GM23338 (cell line): ENCODE measurements at regions not wholly inside any gene's neighbourhood (a gene's known extent, or its start where the extent isn't known, plus 50 kb on each side); places are given as distances from the start of the nearest gene placed in this dataset.

Experiments used
- ATAC-seq: fragments of 200-7000 bp; cut with Tn5 transposase; 3 replicates; pipeline ENCODE4 v1.9.1; 2020
- DNase-seq: peaks from one replicate; pipeline ENCODE4 v3.0.0-alpha.2; 2015; ENCODE audit warnings: low spot score
- H2AFZ ChIP-seq: fragments of 200-600 bp; sonication (generic); 2 replicates; pipeline ENCODE4 v1.8.0; 2016; ENCODE audit warnings: antibody characterized with exemption, mild to moderate bottlenecking, moderate library complexity
- H3F3A ChIP-seq: fragments of 200-600 bp; sonication (generic); replicated peaks from 2 replicates; pipeline ENCODE4 v1.8.0; 2017; ENCODE audit warnings: antibody characterized with exemption, mixed run types, low read depth
- H3K27ac ChIP-seq: fragments of 200-600 bp; sonication (generic); 2 replicates; pipeline ENCODE4 v1.6.1; 2016; ENCODE audit warnings: low read depth
- H3K27me3 ChIP-seq: fragments of 200-600 bp; sonication (generic); 2 replicates; pipeline ENCODE4 v1.8.0; 2016; ENCODE audit warnings: mild to moderate bottlenecking, mixed run types, moderate library complexity; ENCODE audit not compliant: insufficient read depth
- H3K36me3 ChIP-seq: fragments of 200-600 bp; sonication (generic); 2 replicates; pipeline ENCODE4 v1.8.0; 2016; ENCODE audit warnings: mild to moderate bottlenecking; ENCODE audit not compliant: insufficient read depth
- H3K4me1 ChIP-seq: fragments of 200-600 bp; sonication (generic); 2 replicates; pipeline ENCODE4 v1.8.0; 2016; ENCODE audit warnings: mild to moderate bottlenecking, moderate library complexity; ENCODE audit not compliant: insufficient read depth
- H3K4me2 ChIP-seq: fragments of 200-600 bp; sonication (generic); 2 replicates; pipeline ENCODE4 v1.7.1; 2017; ENCODE audit warnings: mixed run types
- H3K4me3 ChIP-seq: fragments of 200-600 bp; sonication (generic); 2 replicates; pipeline ENCODE4 v1.6.1; 2016; ENCODE audit warnings: mixed run types
- H3K79me2 ChIP-seq: fragments of 200-600 bp; sonication (generic); replicated peaks from 2 replicates; pipeline ENCODE4 v1.8.0; 2017; ENCODE audit warnings: mild to moderate bottlenecking; ENCODE audit not compliant: insufficient read depth
- H3K9me2 ChIP-seq: fragments of 200-600 bp; sonication (generic); 2 replicates; pipeline ENCODE4 v1.8.0; 2017; ENCODE audit not compliant: insufficient read depth
- H4K20me1 ChIP-seq: fragments of 200-600 bp; sonication (generic); replicated peaks from 2 replicates; pipeline ENCODE4 v1.8.0; 2017; ENCODE audit warnings: mild to moderate bottlenecking; ENCODE audit not compliant: insufficient read depth
- H3K27ac Mint-ChIP-seq: 2 replicates; pipeline ENCODE4 v1.8.0; 2020; ENCODE audit warnings: inconsistent platforms, mild to moderate bottlenecking, moderate library complexity, mixed read lengths
- H3K27me3 Mint-ChIP-seq: 3 replicates; pipeline ENCODE4 v1.8.0; 2022; ENCODE audit warnings: low read depth, mild to moderate bottlenecking, moderate library complexity, mixed read lengths, inconsistent platforms; ENCODE audit not compliant: insufficient read depth, poor library complexity
- H3K36me3 Mint-ChIP-seq: 3 replicates; pipeline ENCODE4 v1.8.0; 2021; ENCODE audit warnings: low read depth, mild to moderate bottlenecking, inconsistent platforms, moderate library complexity, mixed read lengths
- H3K4me1 Mint-ChIP-seq: 3 replicates; pipeline ENCODE4 v1.8.0; 2020; ENCODE audit warnings: mild to moderate bottlenecking, inconsistent platforms, mixed read lengths
- H3K4me3 Mint-ChIP-seq: 3 replicates; pipeline ENCODE4 v1.8.0; 2021; ENCODE audit warnings: moderate library complexity, mild to moderate bottlenecking, inconsistent platforms, mixed read lengths
- H3K9me3 Mint-ChIP-seq: 3 replicates; pipeline ENCODE4 v1.8.0; 2020; ENCODE audit warnings: moderate library complexity, mild to moderate bottlenecking, inconsistent platforms, mixed read lengths
- CREB1 ChIP-seq: fragments of 250-450 bp; sonication (Bioruptor Pico); IDR thresholded peaks from 2 replicates; pipeline ENCODE4 v1.5.0; 2020; ENCODE audit warnings: low read depth, mild to moderate bottlenecking, moderate library complexity
- EZH2 ChIP-seq: fragments of 200-600 bp; sonication (generic); IDR thresholded peaks from one replicate; pipeline ENCODE4 v1.8.0; 2017; ENCODE audit warnings: antibody characterized with exemption, mild to moderate bottlenecking, low read depth; ENCODE audit not compliant: unreplicated experiment
- JUNB ChIP-seq: IDR thresholded peaks from one replicate; pipeline ENCODE4 v1.6.1; 2016; ENCODE audit warnings: antibody characterized with exemption; ENCODE audit not compliant: unreplicated experiment
- NANOG ChIP-seq: IDR thresholded peaks from 2 replicates; pipeline ENCODE4 v1.6.1; 2016; ENCODE audit warnings: antibody characterized with exemption, borderline replicate concordance
- POLR2AphosphoS5 ChIP-seq: IDR thresholded peaks from 2 replicates; pipeline ENCODE4 v1.6.1; 2016; ENCODE audit warnings: antibody characterized with exemption, low read depth
- STAT1 ChIP-seq: IDR thresholded peaks from one replicate; pipeline ENCODE4 v1.6.1; 2016; ENCODE audit warnings: antibody characterized with exemption; ENCODE audit not compliant: unreplicated experiment
- ZNF114 ChIP-seq: fragments of 250-450 bp; sonication (Bioruptor Pico); IDR thresholded peaks from 2 replicates; pipeline ENCODE4 v1.5.0; 2020; ENCODE audit warnings: mild to moderate bottlenecking, moderate library complexity
- TF ChIP-seq, protein P1 (sequence below): IDR thresholded peaks from 2 replicates; pipeline ENCODE4 v1.6.1; 2016; ENCODE audit warnings: antibody characterized with exemption
- TF ChIP-seq, protein P2 (sequence below): fragments of 250-450 bp; sonication (Bioruptor Pico); IDR thresholded peaks from 2 replicates; pipeline ENCODE4 v1.5.0; 2020; ENCODE audit warnings: mild to moderate bottlenecking, moderate library complexity
- TF ChIP-seq, protein P3 (sequence below): IDR thresholded peaks from one replicate; pipeline ENCODE4 v1.6.1; 2018; ENCODE audit warnings: antibody characterized with exemption; ENCODE audit not compliant: unreplicated experiment
- TF ChIP-seq, protein P4 (sequence below), 2 experiments: fragments of 200-600 bp in 1 of 2; sonication (generic) in 1 of 2; conservative IDR thresholded peaks; 2 replicates each; pipeline versions ENCODE4 v1.5.1 to v1.6.1; 2016 to 2017; ENCODE audit warnings: antibody characterized with exemption in 2 of 2, low read depth in 2 of 2, mild to moderate bottlenecking in 2 of 2, moderate library complexity in 1 of 2

DNA sequence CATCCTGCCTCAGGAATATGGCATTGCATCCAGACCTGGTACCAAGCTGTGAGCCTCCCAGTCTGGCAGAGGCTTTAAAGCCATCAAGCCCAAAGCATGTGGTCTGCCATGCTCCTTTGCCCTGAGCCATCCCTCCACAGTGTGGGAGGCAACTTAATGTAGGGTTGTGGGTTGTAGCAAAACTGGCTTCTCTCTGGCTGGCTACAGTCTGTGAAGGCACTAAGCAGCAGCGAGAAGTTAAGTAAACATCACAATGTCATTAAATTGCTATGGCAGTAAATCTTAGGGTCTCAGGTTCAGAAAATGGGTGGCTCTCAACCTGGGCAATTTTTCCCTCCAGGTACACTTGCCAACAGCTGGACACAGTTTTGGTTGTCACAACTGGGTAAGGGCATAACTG is 472.9 kb downstream of the PREX1 start:
- TF ChIP-seq STAT1 = no peak
- TF ChIP-seq POLR2AphosphoS5 = no peak
- TF ChIP-seq, protein P1, sequence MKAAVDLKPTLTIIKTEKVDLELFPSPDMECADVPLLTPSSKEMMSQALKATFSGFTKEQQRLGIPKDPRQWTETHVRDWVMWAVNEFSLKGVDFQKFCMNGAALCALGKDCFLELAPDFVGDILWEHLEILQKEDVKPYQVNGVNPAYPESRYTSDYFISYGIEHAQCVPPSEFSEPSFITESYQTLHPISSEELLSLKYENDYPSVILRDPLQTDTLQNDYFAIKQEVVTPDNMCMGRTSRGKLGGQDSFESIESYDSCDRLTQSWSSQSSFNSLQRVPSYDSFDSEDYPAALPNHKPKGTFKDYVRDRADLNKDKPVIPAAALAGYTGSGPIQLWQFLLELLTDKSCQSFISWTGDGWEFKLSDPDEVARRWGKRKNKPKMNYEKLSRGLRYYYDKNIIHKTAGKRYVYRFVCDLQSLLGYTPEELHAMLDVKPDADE = no peak
- TF ChIP-seq, protein P2, sequence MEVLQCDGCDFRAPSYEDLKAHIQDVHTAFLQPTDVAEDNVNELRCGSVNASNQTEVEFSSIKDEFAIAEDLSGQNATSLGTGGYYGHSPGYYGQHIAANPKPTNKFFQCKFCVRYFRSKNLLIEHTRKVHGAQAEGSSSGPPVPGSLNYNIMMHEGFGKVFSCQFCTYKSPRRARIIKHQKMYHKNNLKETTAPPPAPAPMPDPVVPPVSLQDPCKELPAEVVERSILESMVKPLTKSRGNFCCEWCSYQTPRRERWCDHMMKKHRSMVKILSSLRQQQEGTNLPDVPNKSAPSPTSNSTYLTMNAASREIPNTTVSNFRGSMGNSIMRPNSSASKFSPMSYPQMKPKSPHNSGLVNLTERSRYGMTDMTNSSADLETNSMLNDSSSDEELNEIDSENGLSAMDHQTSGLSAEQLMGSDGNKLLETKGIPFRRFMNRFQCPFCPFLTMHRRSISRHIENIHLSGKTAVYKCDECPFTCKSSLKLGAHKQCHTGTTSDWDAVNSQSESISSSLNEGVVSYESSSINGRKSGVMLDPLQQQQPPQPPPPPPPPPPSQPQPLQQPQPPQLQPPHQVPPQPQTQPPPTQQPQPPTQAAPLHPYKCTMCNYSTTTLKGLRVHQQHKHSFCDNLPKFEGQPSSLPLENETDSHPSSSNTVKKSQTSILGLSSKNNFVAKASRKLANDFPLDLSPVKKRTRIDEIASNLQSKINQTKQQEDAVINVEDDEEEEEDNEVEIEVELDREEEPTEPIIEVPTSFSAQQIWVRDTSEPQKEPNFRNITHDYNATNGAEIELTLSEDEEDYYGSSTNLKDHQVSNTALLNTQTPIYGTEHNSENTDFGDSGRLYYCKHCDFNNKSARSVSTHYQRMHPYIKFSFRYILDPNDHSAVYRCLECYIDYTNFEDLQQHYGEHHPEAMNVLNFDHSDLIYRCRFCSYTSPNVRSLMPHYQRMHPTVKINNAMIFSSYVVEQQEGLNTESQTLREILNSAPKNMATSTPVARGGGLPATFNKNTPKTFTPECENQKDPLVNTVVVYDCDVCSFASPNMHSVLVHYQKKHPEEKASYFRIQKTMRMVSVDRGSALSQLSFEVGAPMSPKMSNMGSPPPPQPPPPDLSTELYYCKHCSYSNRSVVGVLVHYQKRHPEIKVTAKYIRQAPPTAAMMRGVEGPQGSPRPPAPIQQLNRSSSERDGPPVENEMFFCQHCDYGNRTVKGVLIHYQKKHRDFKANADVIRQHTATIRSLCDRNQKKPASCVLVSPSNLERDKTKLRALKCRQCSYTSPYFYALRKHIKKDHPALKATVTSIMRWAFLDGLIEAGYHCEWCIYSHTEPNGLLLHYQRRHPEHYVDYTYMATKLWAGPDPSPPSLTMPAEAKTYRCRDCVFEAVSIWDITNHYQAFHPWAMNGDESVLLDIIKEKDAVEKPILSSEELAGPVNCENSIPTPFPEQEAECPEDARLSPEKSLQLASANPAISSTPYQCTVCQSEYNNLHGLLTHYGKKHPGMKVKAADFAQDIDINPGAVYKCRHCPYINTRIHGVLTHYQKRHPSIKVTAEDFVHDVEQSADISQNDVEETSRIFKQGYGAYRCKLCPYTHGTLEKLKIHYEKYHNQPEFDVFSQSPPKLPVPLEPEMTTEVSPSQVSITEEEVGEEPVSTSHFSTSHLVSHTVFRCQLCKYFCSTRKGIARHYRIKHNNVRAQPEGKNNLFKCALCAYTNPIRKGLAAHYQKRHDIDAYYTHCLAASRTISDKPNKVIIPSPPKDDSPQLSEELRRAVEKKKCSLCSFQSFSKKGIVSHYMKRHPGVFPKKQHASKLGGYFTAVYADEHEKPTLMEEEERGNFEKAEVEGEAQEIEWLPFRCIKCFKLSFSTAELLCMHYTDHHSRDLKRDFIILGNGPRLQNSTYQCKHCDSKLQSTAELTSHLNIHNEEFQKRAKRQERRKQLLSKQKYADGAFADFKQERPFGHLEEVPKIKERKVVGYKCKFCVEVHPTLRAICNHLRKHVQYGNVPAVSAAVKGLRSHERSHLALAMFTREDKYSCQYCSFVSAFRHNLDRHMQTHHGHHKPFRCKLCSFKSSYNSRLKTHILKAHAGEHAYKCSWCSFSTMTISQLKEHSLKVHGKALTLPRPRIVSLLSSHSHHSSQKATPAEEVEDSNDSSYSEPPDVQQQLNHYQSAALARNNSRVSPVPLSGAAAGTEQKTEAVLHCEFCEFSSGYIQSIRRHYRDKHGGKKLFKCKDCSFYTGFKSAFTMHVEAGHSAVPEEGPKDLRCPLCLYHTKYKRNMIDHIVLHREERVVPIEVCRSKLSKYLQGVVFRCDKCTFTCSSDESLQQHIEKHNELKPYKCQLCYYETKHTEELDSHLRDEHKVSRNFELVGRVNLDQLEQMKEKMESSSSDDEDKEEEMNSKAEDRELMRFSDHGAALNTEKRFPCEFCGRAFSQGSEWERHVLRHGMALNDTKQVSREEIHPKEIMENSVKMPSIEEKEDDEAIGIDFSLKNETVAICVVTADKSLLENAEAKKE (CRISPR knock-in tag) = no peak
- TF ChIP-seq ZNF114 (CRISPR knock-in tag) = no peak
- TF ChIP-seq CREB1 (CRISPR knock-in tag) = no peak
- TF ChIP-seq, protein P3, sequence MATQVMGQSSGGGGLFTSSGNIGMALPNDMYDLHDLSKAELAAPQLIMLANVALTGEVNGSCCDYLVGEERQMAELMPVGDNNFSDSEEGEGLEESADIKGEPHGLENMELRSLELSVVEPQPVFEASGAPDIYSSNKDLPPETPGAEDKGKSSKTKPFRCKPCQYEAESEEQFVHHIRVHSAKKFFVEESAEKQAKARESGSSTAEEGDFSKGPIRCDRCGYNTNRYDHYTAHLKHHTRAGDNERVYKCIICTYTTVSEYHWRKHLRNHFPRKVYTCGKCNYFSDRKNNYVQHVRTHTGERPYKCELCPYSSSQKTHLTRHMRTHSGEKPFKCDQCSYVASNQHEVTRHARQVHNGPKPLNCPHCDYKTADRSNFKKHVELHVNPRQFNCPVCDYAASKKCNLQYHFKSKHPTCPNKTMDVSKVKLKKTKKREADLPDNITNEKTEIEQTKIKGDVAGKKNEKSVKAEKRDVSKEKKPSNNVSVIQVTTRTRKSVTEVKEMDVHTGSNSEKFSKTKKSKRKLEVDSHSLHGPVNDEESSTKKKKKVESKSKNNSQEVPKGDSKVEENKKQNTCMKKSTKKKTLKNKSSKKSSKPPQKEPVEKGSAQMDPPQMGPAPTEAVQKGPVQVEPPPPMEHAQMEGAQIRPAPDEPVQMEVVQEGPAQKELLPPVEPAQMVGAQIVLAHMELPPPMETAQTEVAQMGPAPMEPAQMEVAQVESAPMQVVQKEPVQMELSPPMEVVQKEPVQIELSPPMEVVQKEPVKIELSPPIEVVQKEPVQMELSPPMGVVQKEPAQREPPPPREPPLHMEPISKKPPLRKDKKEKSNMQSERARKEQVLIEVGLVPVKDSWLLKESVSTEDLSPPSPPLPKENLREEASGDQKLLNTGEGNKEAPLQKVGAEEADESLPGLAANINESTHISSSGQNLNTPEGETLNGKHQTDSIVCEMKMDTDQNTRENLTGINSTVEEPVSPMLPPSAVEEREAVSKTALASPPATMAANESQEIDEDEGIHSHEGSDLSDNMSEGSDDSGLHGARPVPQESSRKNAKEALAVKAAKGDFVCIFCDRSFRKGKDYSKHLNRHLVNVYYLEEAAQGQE = no peak
- TF ChIP-seq, protein P4, sequence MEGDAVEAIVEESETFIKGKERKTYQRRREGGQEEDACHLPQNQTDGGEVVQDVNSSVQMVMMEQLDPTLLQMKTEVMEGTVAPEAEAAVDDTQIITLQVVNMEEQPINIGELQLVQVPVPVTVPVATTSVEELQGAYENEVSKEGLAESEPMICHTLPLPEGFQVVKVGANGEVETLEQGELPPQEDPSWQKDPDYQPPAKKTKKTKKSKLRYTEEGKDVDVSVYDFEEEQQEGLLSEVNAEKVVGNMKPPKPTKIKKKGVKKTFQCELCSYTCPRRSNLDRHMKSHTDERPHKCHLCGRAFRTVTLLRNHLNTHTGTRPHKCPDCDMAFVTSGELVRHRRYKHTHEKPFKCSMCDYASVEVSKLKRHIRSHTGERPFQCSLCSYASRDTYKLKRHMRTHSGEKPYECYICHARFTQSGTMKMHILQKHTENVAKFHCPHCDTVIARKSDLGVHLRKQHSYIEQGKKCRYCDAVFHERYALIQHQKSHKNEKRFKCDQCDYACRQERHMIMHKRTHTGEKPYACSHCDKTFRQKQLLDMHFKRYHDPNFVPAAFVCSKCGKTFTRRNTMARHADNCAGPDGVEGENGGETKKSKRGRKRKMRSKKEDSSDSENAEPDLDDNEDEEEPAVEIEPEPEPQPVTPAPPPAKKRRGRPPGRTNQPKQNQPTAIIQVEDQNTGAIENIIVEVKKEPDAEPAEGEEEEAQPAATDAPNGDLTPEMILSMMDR (conservative IDR thresholded peaks at IDR 0.05; ENCODE audit: low read depth in 2 of 2) = no peak
- TF ChIP-seq EZH2 = no peak
- no peak for TF ChIP-seq JUNB
- TF ChIP-seq NANOG = no peak
- H3K4me3 ChIP-seq = no peak overlapping the region
- H2AFZ ChIP-seq = no peak overlapping the region
- H3K4me1 ChIP-seq = no peaks in the 10 kb centered on the region
- ATAC-seq = no peak
- H3K27ac ChIP-seq = no peak overlapping the region
- no peaks in the 10 kb centered on the region for H3K9me2 ChIP-seq
- H3K4me2 ChIP-seq = no peak overlapping the region
- H4K20me1 ChIP-seq = no peaks in the 10 kb centered on the region
- H3K27me3 ChIP-seq = no peaks in the 10 kb centered on the region
- Mint-ChIP-seq H3K27ac (no peak overlapping the region), H3K4me3 (no peak overlapping the region), H3K36me3 (peaks cover 6% of the 10 kb centered on the region; the same call in 2 of the 3 replicates), H3K27me3 (peaks cover 6% of the 10 kb centered on the region), H3K9me3 (peaks cover 16% of the 10 kb centered on the region; the same call in 2 of the 3 replicates), H3K4me1 (no peaks in the 10 kb centered on the region)
- no peaks in the 10 kb centered on the region for H3K36me3 ChIP-seq
- DNase-seq = no peak
- no peaks in the 10 kb centered on the region for H3K79me2 ChIP-seq
- no peaks in the 10 kb centered on the region for H3F3A ChIP-seq
